ENCODE measurements at regions not wholly inside any gene's neighbourhood (a gene's known extent, or its start where the extent isn't known, plus 50 kb on each side); places are given as distances from the start of the nearest gene placed in this dataset.

DNA sequence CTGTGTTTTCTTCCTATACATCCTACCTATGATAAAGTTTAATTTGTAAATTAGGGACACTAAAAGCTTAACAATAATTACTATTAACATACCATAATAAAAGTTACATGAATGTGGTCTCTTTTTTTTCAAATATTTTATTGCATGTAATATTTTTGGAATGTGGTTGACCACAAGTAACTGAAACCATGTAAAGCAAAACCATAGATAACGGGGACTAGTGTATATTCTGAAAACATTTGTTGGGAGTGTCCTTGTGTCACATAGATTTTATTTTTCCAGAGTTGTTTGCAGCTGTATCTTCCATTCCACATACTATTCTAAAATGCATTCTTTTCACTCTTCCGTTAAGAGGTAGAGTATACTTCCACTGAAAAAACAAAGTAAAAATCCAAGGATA is 200.4 kb downstream of the KIF18A start:
- Histone ChIP-seq H3K36me3 (ENCODE audit: insufficient read depth, low read length) (no peaks in the 10 kb centered on the region), H3K4me1 (ENCODE audit: insufficient read depth, low read length) (peaks cover 35% of the 10 kb centered on the region), H2AFZ (ENCODE audit: low read depth, low read length) (no peak overlapping the region), H3K79me2 (ENCODE audit: insufficient read depth, low read length) (no peaks in the 10 kb centered on the region), H3K9ac (ENCODE audit: low read length) (no peak overlapping the region), H3K27me3 (ENCODE audit: insufficient read depth, low read length) (no peaks in the 10 kb centered on the region), H3K27ac (ENCODE audit: low read depth, low read length) (no peak overlapping the region), H3K4me3 (ENCODE audit: insufficient read depth, low read depth, low read length) (no peak overlapping the region), H4K20me1 (ENCODE audit: insufficient read depth, low read length) (no peaks in the 10 kb centered on the region), H3K4me2 (ENCODE audit: low read length) (no peak overlapping the region), H3K9me3 (ENCODE audit: insufficient read depth, low read depth, low read length) (no peaks in the 10 kb centered on the region)
- Mint-ChIP-seq H3K4me3 (ENCODE audit: unreplicated experiment) (no peak overlapping the region), H3K27ac (ENCODE audit: unreplicated experiment) (no peak overlapping the region), H3K36me3 (ENCODE audit: low read depth, unreplicated experiment) (no peaks in the 10 kb centered on the region), H3K9me3 (ENCODE audit: unreplicated experiment) (peaks cover 3% of the 10 kb centered on the region), H3K27me3 (ENCODE audit: low read depth, unreplicated experiment) (no peaks in the 10 kb centered on the region), H3K4me1 (ENCODE audit: low read depth, unreplicated experiment) (peaks cover 43% of the 10 kb centered on the region)
- no peak for TF ChIP-seq EZH2 (IDR thresholded peaks at IDR 0.05; ENCODE audit: insufficient read depth, low read length)
- TF ChIP-seq, protein P1, sequence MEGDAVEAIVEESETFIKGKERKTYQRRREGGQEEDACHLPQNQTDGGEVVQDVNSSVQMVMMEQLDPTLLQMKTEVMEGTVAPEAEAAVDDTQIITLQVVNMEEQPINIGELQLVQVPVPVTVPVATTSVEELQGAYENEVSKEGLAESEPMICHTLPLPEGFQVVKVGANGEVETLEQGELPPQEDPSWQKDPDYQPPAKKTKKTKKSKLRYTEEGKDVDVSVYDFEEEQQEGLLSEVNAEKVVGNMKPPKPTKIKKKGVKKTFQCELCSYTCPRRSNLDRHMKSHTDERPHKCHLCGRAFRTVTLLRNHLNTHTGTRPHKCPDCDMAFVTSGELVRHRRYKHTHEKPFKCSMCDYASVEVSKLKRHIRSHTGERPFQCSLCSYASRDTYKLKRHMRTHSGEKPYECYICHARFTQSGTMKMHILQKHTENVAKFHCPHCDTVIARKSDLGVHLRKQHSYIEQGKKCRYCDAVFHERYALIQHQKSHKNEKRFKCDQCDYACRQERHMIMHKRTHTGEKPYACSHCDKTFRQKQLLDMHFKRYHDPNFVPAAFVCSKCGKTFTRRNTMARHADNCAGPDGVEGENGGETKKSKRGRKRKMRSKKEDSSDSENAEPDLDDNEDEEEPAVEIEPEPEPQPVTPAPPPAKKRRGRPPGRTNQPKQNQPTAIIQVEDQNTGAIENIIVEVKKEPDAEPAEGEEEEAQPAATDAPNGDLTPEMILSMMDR (IDR thresholded peaks at IDR 0.05; ENCODE audit: insufficient read depth, low read depth, low read length): no peak
- FAIRE-seq (no peak), DNase-seq (ENCODE audit: low read depth) (no peak)

DNA sequence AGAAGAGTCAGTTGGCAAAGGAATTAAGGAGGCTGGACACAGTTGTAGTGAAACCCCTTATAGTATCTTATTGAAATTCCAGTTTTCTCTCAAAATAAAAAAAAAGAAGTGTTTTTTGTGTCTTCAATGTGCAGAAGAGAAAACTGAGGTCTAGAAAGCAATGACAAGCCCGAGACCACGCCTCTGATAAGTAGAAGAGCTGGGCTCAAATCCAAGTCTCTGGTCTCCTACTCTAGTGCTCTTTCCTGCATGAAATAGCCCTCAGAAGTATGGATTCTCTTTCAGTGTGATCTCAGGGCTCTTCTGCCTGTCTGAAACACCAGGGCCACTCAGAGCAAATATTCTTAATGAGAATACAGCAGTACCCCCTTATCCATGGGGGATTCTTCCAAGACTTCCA is 200.9 kb downstream of the KIF18A start:
- Histone ChIP-seq H3K9me3 (ENCODE audit: insufficient read depth, low read depth, low read length) (no peaks in the 10 kb centered on the region), H3K36me3 (ENCODE audit: insufficient read depth, low read length) (no peaks in the 10 kb centered on the region), H2AFZ (ENCODE audit: low read depth, low read length) (no peak overlapping the region), H3K27me3 (ENCODE audit: insufficient read depth, low read length) (no peaks in the 10 kb centered on the region), H4K20me1 (ENCODE audit: insufficient read depth, low read length) (no peaks in the 10 kb centered on the region), H3K27ac (ENCODE audit: low read depth, low read length) (no peak overlapping the region), H3K9ac (ENCODE audit: low read length) (no peak overlapping the region), H3K79me2 (ENCODE audit: insufficient read depth, low read length) (no peaks in the 10 kb centered on the region), H3K4me3 (ENCODE audit: insufficient read depth, low read depth, low read length) (no peak overlapping the region), H3K4me2 (ENCODE audit: low read length) (no peak overlapping the region), H3K4me1 (ENCODE audit: insufficient read depth, low read length) (peaks cover 33% of the 10 kb centered on the region)
- no peak for DNase-seq (ENCODE audit: low read depth)
- Mint-ChIP-seq H3K9me3 (ENCODE audit: unreplicated experiment) (peaks cover 3% of the 10 kb centered on the region), H3K27ac (ENCODE audit: unreplicated experiment) (no peak overlapping the region), H3K4me3 (ENCODE audit: unreplicated experiment) (no peak overlapping the region), H3K36me3 (ENCODE audit: low read depth, unreplicated experiment) (no peaks in the 10 kb centered on the region), H3K27me3 (ENCODE audit: low read depth, unreplicated experiment) (no peaks in the 10 kb centered on the region), H3K4me1 (ENCODE audit: low read depth, unreplicated experiment) (peaks cover 44% of the 10 kb centered on the region)
- no peak for FAIRE-seq
- no peak for TF ChIP-seq EZH2 (IDR thresholded peaks at IDR 0.05; ENCODE audit: insufficient read depth, low read length)
- TF ChIP-seq, protein P1 (IDR thresholded peaks at IDR 0.05; ENCODE audit: insufficient read depth, low read depth, low read length): no peak

DNA sequence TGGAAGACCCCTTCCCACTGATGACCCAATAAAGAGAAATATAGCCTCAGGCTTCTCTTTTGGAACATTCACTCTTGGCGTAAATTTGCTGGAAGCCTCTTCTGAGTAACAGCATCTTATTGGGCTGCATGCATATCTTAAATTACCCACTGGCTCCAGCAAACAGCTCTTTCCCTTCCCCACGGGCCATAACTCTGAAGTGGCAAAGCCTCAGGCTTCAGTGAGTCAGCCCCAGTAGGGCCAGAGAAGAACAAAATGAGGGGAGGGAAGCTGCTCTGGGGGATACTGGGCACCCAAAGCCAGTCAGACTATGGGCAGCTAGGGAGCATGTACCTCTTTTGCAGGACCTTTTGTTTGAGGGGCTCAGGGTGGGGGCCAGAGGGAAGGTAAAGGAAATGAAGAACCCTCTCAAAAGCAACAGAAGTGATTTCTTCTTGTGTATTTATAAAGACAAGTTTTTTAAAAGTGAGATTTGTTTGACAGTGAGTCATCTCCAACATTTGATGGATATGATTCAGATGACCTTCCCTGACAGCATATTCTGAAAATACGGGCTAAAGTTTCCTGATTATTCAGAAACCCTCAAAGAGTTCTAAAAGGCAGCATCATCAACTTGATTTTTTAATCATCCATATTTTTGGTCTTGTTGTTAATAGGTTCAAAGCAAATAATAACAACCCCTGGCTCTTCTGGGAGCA is 203.4 kb downstream of the KIF18A start:
- Histone ChIP-seq H3K4me3 (ENCODE audit: insufficient read depth, low read depth, low read length) (no peak overlapping the region), H3K36me3 (ENCODE audit: insufficient read depth, low read length) (no peaks in the 10 kb centered on the region), H3K4me2 (ENCODE audit: low read length) (peak overlapping the region; percentile 68), H2AFZ (ENCODE audit: low read depth, low read length) (peak overlapping the region; percentile 23), H3K27me3 (ENCODE audit: insufficient read depth, low read length) (no peaks in the 10 kb centered on the region), H3K9me3 (ENCODE audit: insufficient read depth, low read depth, low read length) (no peaks in the 10 kb centered on the region), H3K4me1 (ENCODE audit: insufficient read depth, low read length) (peaks cover 24% of the 10 kb centered on the region), H3K9ac (ENCODE audit: low read length) (peak overlapping the region; percentile 32), H4K20me1 (ENCODE audit: insufficient read depth, low read length) (no peaks in the 10 kb centered on the region), H3K79me2 (ENCODE audit: insufficient read depth, low read length) (no peaks in the 10 kb centered on the region), H3K27ac (ENCODE audit: low read depth, low read length) (peak overlapping the region; percentile 80)
- Mint-ChIP-seq H3K9me3 (ENCODE audit: unreplicated experiment) (peaks cover 3% of the 10 kb centered on the region), H3K36me3 (ENCODE audit: low read depth, unreplicated experiment) (no peaks in the 10 kb centered on the region), H3K4me3 (ENCODE audit: unreplicated experiment) (no peak overlapping the region), H3K27ac (ENCODE audit: unreplicated experiment) (peak overlapping the region; percentile 78), H3K4me1 (ENCODE audit: low read depth, unreplicated experiment) (peaks cover 35% of the 10 kb centered on the region), H3K27me3 (ENCODE audit: low read depth, unreplicated experiment) (no peaks in the 10 kb centered on the region)
- peak; percentile 64 for DNase-seq (ENCODE audit: low read depth)
- TF ChIP-seq, protein P1 (IDR thresholded peaks at IDR 0.05; ENCODE audit: insufficient read depth, low read depth, low read length): no peak
- TF ChIP-seq EZH2 (IDR thresholded peaks at IDR 0.05; ENCODE audit: insufficient read depth, low read length): no peak
- peak; percentile 77 for FAIRE-seq

Data from astrocyte (in vitro differentiated cells and primary cell).